ENCODE measurements at regions not wholly inside any gene's neighbourhood (a gene's known extent, or its start where the extent isn't known, plus 50 kb on each side); places are given as distances from the start of the nearest gene placed in this dataset.

- DNase-seq (ENCODE audit: insufficient read length, low spot score, missing footprints) = no peak
- no peak overlapping the region for H2AFZ ChIP-seq (ENCODE audit: low read length)
- TF ChIP-seq, protein P1, sequence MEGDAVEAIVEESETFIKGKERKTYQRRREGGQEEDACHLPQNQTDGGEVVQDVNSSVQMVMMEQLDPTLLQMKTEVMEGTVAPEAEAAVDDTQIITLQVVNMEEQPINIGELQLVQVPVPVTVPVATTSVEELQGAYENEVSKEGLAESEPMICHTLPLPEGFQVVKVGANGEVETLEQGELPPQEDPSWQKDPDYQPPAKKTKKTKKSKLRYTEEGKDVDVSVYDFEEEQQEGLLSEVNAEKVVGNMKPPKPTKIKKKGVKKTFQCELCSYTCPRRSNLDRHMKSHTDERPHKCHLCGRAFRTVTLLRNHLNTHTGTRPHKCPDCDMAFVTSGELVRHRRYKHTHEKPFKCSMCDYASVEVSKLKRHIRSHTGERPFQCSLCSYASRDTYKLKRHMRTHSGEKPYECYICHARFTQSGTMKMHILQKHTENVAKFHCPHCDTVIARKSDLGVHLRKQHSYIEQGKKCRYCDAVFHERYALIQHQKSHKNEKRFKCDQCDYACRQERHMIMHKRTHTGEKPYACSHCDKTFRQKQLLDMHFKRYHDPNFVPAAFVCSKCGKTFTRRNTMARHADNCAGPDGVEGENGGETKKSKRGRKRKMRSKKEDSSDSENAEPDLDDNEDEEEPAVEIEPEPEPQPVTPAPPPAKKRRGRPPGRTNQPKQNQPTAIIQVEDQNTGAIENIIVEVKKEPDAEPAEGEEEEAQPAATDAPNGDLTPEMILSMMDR (IDR thresholded peaks at IDR 0.05; ENCODE audit: extremely low read depth, low read depth, low read length) = no peak
These were observed 86.3 kb upstream of the PELI1 start for GRCh38 chr2:64230540-64230939.

GRCh38 chr2:64232266-64232665, 88.0 kb upstream of the PELI1 start:
- Histone ChIP-seq H4K20me1 (ENCODE audit: insufficient read depth, low read length) (no peaks in the 10 kb centered on the region), H3K27ac (ENCODE audit: low read depth, low read length) (no peak overlapping the region), H3K79me2 (ENCODE audit: insufficient read depth, low read length) (no peaks in the 10 kb centered on the region), H3K4me2 (ENCODE audit: insufficient read depth, low read length) (no peak overlapping the region), H3K9me3 (ENCODE audit: low read depth, low read length) (no peaks in the 10 kb centered on the region), H3K36me3 (ENCODE audit: insufficient read depth, low read length) (no peaks in the 10 kb centered on the region), H3K27me3 (ENCODE audit: insufficient read depth, low read length) (peaks cover 44% of the 10 kb centered on the region), H3K4me3 (ENCODE audit: insufficient read depth, low read length) (no peak overlapping the region), H3K4me1 (ENCODE audit: insufficient read depth, low read length) (peaks cover 6% of the 10 kb centered on the region), H2AFZ (ENCODE audit: low read length) (no peak overlapping the region)
- DNase-seq (ENCODE audit: insufficient read length, low spot score, missing footprints) = no peak
- TF ChIP-seq, protein P1 (IDR thresholded peaks at IDR 0.05; ENCODE audit: extremely low read depth, low read depth, low read length) = no peak

More at GRCh38 chr2:64230540-64230939, 86.3 kb upstream of the PELI1 start:
- H3K79me2 ChIP-seq (ENCODE audit: insufficient read depth, low read length) = no peaks in the 10 kb centered on the region
- H3K9me3 ChIP-seq (ENCODE audit: low read depth, low read length) = no peaks in the 10 kb centered on the region
- peaks cover 54% of the 10 kb centered on the region for H3K27me3 ChIP-seq (ENCODE audit: insufficient read depth, low read length)
- peaks cover 6% of the 10 kb centered on the region for H3K4me1 ChIP-seq (ENCODE audit: insufficient read depth, low read length)
- no peaks in the 10 kb centered on the region for H4K20me1 ChIP-seq (ENCODE audit: insufficient read depth, low read length)
- no peaks in the 10 kb centered on the region for H3K36me3 ChIP-seq (ENCODE audit: insufficient read depth, low read length)
- H3K4me2 ChIP-seq (ENCODE audit: insufficient read depth, low read length) = no peak overlapping the region
- no peak overlapping the region for H3K27ac ChIP-seq (ENCODE audit: low read depth, low read length)
- H3K4me3 ChIP-seq (ENCODE audit: insufficient read depth, low read length) = no peak overlapping the region

DNA sequence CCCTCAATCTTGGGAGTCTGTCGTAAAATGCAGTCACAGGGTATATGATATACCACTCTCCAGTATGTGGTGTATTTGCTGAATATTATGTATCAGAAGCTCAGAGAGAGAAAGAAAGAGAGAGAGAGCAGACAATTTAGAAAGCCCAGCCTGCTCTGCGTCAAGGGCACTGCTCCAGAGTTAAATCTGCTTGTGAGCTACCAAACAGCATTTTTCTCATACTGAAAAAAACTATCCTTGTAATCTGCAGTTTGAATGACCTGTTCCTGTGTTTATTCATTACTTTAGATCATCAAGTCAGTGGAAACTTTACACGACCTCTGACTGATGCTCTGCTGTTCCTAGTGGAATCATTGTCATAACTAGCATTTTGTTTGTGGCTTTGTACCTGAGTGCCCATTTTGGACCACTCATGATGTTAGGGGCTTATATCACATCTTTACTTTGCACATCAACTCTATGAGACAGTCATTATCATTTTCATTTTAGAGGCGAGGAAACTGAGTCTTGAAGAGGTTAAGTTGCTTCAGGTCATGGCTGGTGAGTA, 89.2 kb upstream of the PELI1 start:
- no peaks in the 10 kb centered on the region for H4K20me1 ChIP-seq (ENCODE audit: insufficient read depth, low read length)
- TF ChIP-seq, protein P1 (IDR thresholded peaks at IDR 0.05; ENCODE audit: extremely low read depth, low read depth, low read length) = no peak
- DNase-seq (ENCODE audit: insufficient read length, low spot score, missing footprints) = no peak
- H2AFZ ChIP-seq (ENCODE audit: low read length) = no peak overlapping the region
- no peaks in the 10 kb centered on the region for H3K36me3 ChIP-seq (ENCODE audit: insufficient read depth, low read length)
- H3K4me1 ChIP-seq (ENCODE audit: insufficient read depth, low read length) = no peaks in the 10 kb centered on the region
- no peaks in the 10 kb centered on the region for H3K79me2 ChIP-seq (ENCODE audit: insufficient read depth, low read length)
- no peak overlapping the region for H3K4me2 ChIP-seq (ENCODE audit: insufficient read depth, low read length)
- H3K4me3 ChIP-seq (ENCODE audit: insufficient read depth, low read length) = no peak overlapping the region
- H3K9me3 ChIP-seq (ENCODE audit: low read depth, low read length) = no peaks in the 10 kb centered on the region
- H3K27ac ChIP-seq (ENCODE audit: low read depth, low read length) = no peak overlapping the region
- H3K27me3 ChIP-seq (ENCODE audit: insufficient read depth, low read length) = peaks cover 33% of the 10 kb centered on the region

- no peak for DNase-seq (ENCODE audit: insufficient read length, low spot score, missing footprints)
- Histone ChIP-seq H4K20me1 (ENCODE audit: insufficient read depth, low read length) (no peaks in the 10 kb centered on the region), H3K27ac (ENCODE audit: low read depth, low read length) (no peak overlapping the region), H3K4me3 (ENCODE audit: insufficient read depth, low read length) (no peak overlapping the region), H3K4me2 (ENCODE audit: insufficient read depth, low read length) (no peak overlapping the region), H3K27me3 (ENCODE audit: insufficient read depth, low read length) (peaks cover 36% of the 10 kb centered on the region), H3K36me3 (ENCODE audit: insufficient read depth, low read length) (no peaks in the 10 kb centered on the region), H3K9me3 (ENCODE audit: low read depth, low read length) (no peaks in the 10 kb centered on the region), H2AFZ (ENCODE audit: low read length) (no peak overlapping the region), H3K4me1 (ENCODE audit: insufficient read depth, low read length) (no peaks in the 10 kb centered on the region), H3K79me2 (ENCODE audit: insufficient read depth, low read length) (no peaks in the 10 kb centered on the region)
- TF ChIP-seq, protein P1 (IDR thresholded peaks at IDR 0.05; ENCODE audit: extremely low read depth, low read depth, low read length) = no peak
These were observed 89.9 kb upstream of the PELI1 start for GRCh38 chr2:64234150-64234549.

Data from osteoblast (primary cell).